ENCODE measurements at regions not wholly inside any gene's neighbourhood (a gene's known extent, or its start where the extent isn't known, plus 50 kb on each side); places are given as distances from the start of the nearest gene placed in this dataset.

DNA sequence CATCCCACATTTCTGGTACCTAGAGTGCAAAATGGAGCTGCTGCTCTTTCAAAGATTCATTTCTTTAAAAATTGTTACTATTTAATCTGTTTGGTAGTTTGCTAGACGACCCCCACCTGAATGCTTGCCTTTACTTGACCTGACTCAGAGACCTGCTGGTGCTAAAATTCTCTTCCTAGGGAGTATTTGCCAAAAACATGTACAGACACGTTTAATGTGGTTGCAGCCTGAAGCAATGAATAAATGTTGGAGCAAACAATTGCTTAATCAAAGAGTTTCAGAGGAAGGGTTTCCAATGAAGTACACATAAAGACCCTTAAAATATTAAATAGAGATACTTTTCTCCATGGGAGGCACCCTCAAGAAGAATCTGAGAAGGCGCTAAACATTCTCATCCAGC is 734.4 kb downstream of the CBLN2 start:
- H3K27me3 ChIP-seq (ENCODE audit: control insufficient read depth in 1 of 2, insufficient read depth in 2 of 2, low read length in 1 of 2) = no peaks in the 10 kb centered on the region
- DNase-seq (no peak), ATAC-seq (ENCODE audit: low FRiP score) (no peak)
- H3K4me1 ChIP-seq (ENCODE audit: control insufficient read depth in 1 of 2, insufficient read depth in 2 of 2, low read length in 2 of 2) = no peaks in the 10 kb centered on the region
- no peak overlapping the region for H3K27ac ChIP-seq (ENCODE audit: low read depth in 1 of 2, low read length in 2 of 2)
- intact Hi-C loops (cut with DNase I) = no loop called here
- H3K4me3 ChIP-seq (ENCODE audit: low read length in 2 of 2) = no peak overlapping the region
- WGBS, 2 donors = 57 to 60% methylated on average over 3 of the region's 3 CpGs
- no peaks in the 10 kb centered on the region for H3K36me3 ChIP-seq (ENCODE audit: control insufficient read depth in 1 of 2, insufficient read depth in 2 of 2, low read length in 1 of 2)
- no peaks in the 10 kb centered on the region for H3K9me3 ChIP-seq (ENCODE audit: control insufficient read depth, low read length)

DNA sequence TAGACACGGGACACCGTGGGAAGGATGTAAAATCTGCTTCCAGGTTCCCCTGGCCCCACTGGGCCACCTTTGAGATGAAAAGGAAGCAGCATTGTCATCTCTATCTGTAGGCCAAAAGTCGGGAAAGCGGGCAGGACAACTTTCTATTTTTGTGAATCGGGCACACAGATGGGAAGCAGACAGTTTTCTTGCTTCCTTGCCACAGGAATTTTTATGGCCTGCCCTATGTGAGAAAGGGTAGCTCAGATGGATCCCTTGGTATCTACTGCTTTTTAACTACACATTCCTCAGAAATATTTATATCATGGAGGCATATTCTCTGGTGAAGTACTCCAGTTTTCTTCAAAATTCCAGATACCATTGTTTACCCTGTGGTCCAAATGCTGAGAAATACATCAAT is 735.5 kb downstream of the CBLN2 start:
- ATAC-seq (ENCODE audit: low FRiP score) (no peak), DNase-seq (no peak)
- H3K4me3 ChIP-seq (ENCODE audit: low read length in 2 of 2) = no peak overlapping the region
- WGBS, 2 donors = 23 to 48% methylated on average over 5 of the region's 5 CpGs
- H3K27me3 ChIP-seq (ENCODE audit: control insufficient read depth in 1 of 2, insufficient read depth in 2 of 2, low read length in 1 of 2) = no peaks in the 10 kb centered on the region
- no peaks in the 10 kb centered on the region for H3K4me1 ChIP-seq (ENCODE audit: control insufficient read depth in 1 of 2, insufficient read depth in 2 of 2, low read length in 2 of 2)
- no peaks in the 10 kb centered on the region for H3K9me3 ChIP-seq (ENCODE audit: control insufficient read depth, low read length)
- no peak overlapping the region for H3K27ac ChIP-seq (ENCODE audit: low read depth in 1 of 2, low read length in 2 of 2)
- intact Hi-C loops (cut with DNase I) = no loop called here
- H3K36me3 ChIP-seq (ENCODE audit: control insufficient read depth in 1 of 2, insufficient read depth in 2 of 2, low read length in 1 of 2) = no peaks in the 10 kb centered on the region

DNA sequence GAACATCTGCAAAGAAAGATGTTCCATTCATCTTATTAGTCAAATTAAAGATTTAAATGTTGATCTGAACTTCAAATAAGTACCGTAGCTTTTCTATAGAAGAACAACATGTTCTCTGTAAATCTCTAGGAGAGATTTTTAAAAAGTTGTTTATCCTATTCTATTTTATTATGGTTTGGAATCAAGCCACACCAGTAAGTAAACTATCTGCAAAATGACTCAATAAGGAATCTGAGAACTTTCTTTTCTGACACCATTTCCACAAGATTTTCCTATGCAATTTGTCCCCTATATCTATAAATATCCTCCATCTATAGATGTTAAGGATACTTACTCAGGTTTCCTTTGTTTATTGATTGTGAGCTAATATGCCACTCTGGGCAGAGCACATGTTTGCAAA is 736.6 kb downstream of the CBLN2 start:
- no peaks in the 10 kb centered on the region for H3K4me1 ChIP-seq (ENCODE audit: control insufficient read depth in 1 of 2, insufficient read depth in 2 of 2, low read length in 2 of 2)
- no peaks in the 10 kb centered on the region for H3K9me3 ChIP-seq (ENCODE audit: control insufficient read depth, low read length)
- ATAC-seq (ENCODE audit: low FRiP score) (no peak), DNase-seq (no peak)
- H3K27ac ChIP-seq (ENCODE audit: low read depth in 1 of 2, low read length in 2 of 2) = no peak overlapping the region
- 79 to 84% methylated on average over 1 of the region's 1 CpG for WGBS, 2 donors
- intact Hi-C loops (cut with DNase I) = no loop called here
- no peak overlapping the region for H3K4me3 ChIP-seq (ENCODE audit: low read length in 2 of 2)
- no peaks in the 10 kb centered on the region for H3K36me3 ChIP-seq (ENCODE audit: control insufficient read depth in 1 of 2, insufficient read depth in 2 of 2, low read length in 1 of 2)
- H3K27me3 ChIP-seq (ENCODE audit: control insufficient read depth in 1 of 2, insufficient read depth in 2 of 2, low read length in 1 of 2) = no peaks in the 10 kb centered on the region

DNA sequence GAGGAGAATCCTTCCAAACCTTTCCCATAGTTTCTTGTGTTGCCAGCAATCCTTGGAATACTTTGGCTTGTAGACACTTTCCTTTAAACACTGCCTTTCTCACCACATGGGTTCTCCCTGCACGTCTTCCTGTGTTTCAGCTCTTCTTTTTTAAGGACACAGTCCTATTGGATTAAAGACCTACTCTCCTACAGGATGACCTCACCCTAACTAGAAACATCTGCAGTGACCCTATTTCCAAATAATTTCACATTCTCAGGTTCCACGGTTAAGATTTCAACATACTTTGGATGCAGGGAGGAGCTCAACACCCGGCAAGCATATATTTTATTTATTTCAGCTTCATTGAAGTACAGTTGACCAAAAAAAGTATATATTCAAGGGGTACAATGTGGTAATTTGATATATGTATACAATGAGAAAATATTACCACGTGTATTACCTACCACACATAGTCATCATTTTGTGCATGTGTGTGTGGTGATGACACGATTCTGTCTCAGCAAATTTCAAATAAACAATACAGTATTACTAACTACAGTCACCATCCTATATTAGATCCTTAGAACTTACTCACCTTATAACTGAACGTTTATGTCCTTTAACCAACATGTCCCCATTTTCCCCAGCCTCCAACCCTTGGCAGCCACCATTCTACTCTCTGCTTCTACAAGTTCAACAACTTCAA is 745.0 kb downstream of the CBLN2 start:
- no peaks in the 10 kb centered on the region for H3K4me1 ChIP-seq (ENCODE audit: control insufficient read depth in 1 of 2, insufficient read depth in 2 of 2, low read length in 2 of 2)
- 61 to 63% methylated on average over 6 of the region's 6 CpGs for WGBS, 2 donors
- no peak overlapping the region for H3K27ac ChIP-seq (ENCODE audit: low read depth in 1 of 2, low read length in 2 of 2)
- no peaks in the 10 kb centered on the region for H3K36me3 ChIP-seq (ENCODE audit: control insufficient read depth in 1 of 2, insufficient read depth in 2 of 2, low read length in 1 of 2)
- H3K4me3 ChIP-seq (ENCODE audit: low read length in 2 of 2) = no peak overlapping the region
- H3K9me3 ChIP-seq (ENCODE audit: control insufficient read depth, low read length) = no peaks in the 10 kb centered on the region
- DNase-seq = no peak
- no peaks in the 10 kb centered on the region for H3K27me3 ChIP-seq (ENCODE audit: control insufficient read depth in 1 of 2, insufficient read depth in 2 of 2, low read length in 1 of 2)
- intact Hi-C loops (cut with DNase I) = no loop called here
- no peak for ATAC-seq (ENCODE audit: low FRiP score)

DNA sequence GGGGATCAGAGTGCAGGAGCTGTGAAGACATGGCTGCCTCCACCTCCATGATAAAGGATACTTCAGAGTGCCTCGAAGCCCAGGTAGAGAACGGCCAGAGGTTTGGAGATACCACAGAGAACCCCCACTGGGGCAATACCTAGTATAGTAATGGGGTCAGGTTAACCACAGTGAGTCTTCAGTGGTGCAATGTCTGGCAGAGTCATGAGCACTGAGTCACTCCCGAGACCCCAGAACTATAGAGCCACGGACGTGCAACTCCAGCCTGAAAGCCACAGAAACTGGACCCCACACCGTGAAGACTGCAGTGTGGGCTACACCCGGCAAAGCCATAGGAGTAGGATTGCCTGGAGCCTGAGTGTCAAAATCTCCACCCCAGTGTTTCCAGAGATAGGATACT is 746.6 kb downstream of the CBLN2 start:
- no peaks in the 10 kb centered on the region for H3K36me3 ChIP-seq (ENCODE audit: control insufficient read depth in 1 of 2, insufficient read depth in 2 of 2, low read length in 1 of 2)
- no peak for ATAC-seq (ENCODE audit: low FRiP score)
- no peaks in the 10 kb centered on the region for H3K27me3 ChIP-seq (ENCODE audit: control insufficient read depth in 1 of 2, insufficient read depth in 2 of 2, low read length in 1 of 2)
- DNase-seq = no peak
- intact Hi-C loops (cut with DNase I) = no loop called here
- no peak overlapping the region for H3K27ac ChIP-seq (ENCODE audit: low read depth in 1 of 2, low read length in 2 of 2)
- WGBS, 2 donors = 87 to 92% methylated on average over 7 of the region's 7 CpGs
- H3K4me1 ChIP-seq (ENCODE audit: control insufficient read depth in 1 of 2, insufficient read depth in 2 of 2, low read length in 2 of 2) = no peaks in the 10 kb centered on the region
- no peaks in the 10 kb centered on the region for H3K9me3 ChIP-seq (ENCODE audit: control insufficient read depth, low read length)
- no peak overlapping the region for H3K4me3 ChIP-seq (ENCODE audit: low read length in 2 of 2)

DNA sequence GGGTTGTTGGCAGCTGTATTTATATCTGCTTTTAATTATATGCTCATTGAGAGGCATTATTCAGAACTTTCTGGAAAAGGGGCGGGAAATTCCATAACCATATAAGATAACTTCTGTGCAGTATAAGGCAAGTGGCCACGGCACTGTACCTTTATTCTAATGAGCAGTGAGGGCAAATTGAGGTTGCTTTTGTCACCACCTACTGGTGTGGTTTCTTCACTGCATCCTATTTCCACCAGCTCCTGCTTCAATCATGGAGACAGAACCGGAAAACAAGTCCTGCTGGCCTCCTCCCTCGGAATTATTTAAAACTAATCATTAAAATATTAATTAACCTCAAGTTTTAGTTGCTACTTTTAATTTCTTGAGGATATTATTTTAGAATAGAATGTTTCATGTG is 759.4 kb downstream of the CBLN2 start:
- Histone ChIP-seq H3K27me3 (ENCODE audit: control insufficient read depth in 1 of 2, insufficient read depth in 2 of 2, low read length in 1 of 2) (no peaks in the 10 kb centered on the region), H3K4me3 (ENCODE audit: low read length in 2 of 2) (no peak overlapping the region), H3K36me3 (ENCODE audit: control insufficient read depth in 1 of 2, insufficient read depth in 2 of 2, low read length in 1 of 2) (no peaks in the 10 kb centered on the region), H3K27ac (ENCODE audit: low read depth in 1 of 2, low read length in 2 of 2) (no peak overlapping the region), H3K4me1 (ENCODE audit: control insufficient read depth in 1 of 2, insufficient read depth in 2 of 2, low read length in 2 of 2) (no peaks in the 10 kb centered on the region), H3K9me3 (ENCODE audit: control insufficient read depth, low read length) (no peaks in the 10 kb centered on the region)
- intact Hi-C loops (cut with DNase I) = loop anchor here in 1 of 2 donors (10.0 kb wide), 1 partner anchor 60 kb away; no protein-coding TSS in a partner anchor
- WGBS, 2 donors = 80 to 83% methylated on average over 4 of the region's 4 CpGs
- ATAC-seq (ENCODE audit: low FRiP score) (no peak), DNase-seq (no peak)

DNA sequence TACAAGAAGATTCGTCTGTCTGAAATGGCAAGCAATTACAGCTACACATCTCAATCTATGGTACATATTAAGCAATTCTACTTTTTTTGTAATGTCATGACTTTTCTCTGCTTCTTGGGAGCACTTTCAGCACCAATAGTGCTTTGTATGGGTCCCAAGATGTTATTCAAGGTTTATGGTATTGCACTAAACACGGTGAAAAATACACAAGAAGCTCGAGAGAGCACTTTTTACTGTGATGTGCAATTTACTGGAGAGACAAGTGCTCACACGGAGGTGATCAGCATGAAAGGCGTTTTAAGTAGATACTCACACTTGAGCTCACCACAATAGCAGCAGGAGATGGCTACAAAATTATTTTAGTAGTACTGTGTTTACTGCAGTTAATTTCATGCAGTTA is 783.6 kb downstream of the CBLN2 start:
- H3K4me3 ChIP-seq (ENCODE audit: low read length in 2 of 2) = no peak overlapping the region
- no peaks in the 10 kb centered on the region for H3K36me3 ChIP-seq (ENCODE audit: control insufficient read depth in 1 of 2, insufficient read depth in 2 of 2, low read length in 1 of 2)
- no peaks in the 10 kb centered on the region for H3K27me3 ChIP-seq (ENCODE audit: control insufficient read depth in 1 of 2, insufficient read depth in 2 of 2, low read length in 1 of 2)
- no peaks in the 10 kb centered on the region for H3K4me1 ChIP-seq (ENCODE audit: control insufficient read depth in 1 of 2, insufficient read depth in 2 of 2, low read length in 2 of 2)
- ATAC-seq (ENCODE audit: low FRiP score) = no peak
- H3K27ac ChIP-seq (ENCODE audit: low read depth in 1 of 2, low read length in 2 of 2) = no peak overlapping the region
- WGBS, 2 donors = 74 to 77% methylated on average over 5 of the region's 5 CpGs
- no peak for DNase-seq
- intact Hi-C loops (cut with DNase I) = no loop called here
- peaks cover 2% of the 10 kb centered on the region for H3K9me3 ChIP-seq (ENCODE audit: control insufficient read depth, low read length)

DNA sequence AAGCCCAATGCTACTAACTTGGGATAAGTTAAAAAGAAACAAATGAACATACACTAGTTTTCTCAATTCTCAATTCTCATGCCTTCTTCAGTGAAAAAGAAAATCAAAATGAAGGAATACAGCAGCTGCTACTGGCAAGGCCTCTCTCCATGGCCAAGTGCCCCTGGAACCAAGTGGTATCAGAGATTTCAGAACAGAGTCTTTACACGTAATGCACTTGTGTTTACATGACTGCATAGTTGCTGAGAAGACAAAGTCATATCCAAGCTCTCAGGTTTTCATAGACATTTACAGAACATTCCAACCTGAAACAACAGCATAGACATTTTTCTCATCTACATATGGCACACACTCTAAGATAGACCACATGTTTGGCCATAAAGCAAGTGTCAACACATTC is 789.9 kb downstream of the CBLN2 start:
- no peaks in the 10 kb centered on the region for H3K9me3 ChIP-seq (ENCODE audit: control insufficient read depth, low read length)
- intact Hi-C loops (cut with DNase I) = no loop called here
- H3K4me3 ChIP-seq (ENCODE audit: low read length in 2 of 2) = no peak overlapping the region
- H3K36me3 ChIP-seq (ENCODE audit: control insufficient read depth in 1 of 2, insufficient read depth in 2 of 2, low read length in 1 of 2) = no peaks in the 10 kb centered on the region
- no peak overlapping the region for H3K27ac ChIP-seq (ENCODE audit: low read depth in 1 of 2, low read length in 2 of 2)
- WGBS, 2 donors = 58 to 70% methylated on average over 1 of the region's 1 CpG
- ATAC-seq (ENCODE audit: low FRiP score) = no peak
- DNase-seq = no peak
- H3K4me1 ChIP-seq (ENCODE audit: control insufficient read depth in 1 of 2, insufficient read depth in 2 of 2, low read length in 2 of 2) = no peaks in the 10 kb centered on the region
- H3K27me3 ChIP-seq (ENCODE audit: control insufficient read depth in 1 of 2, insufficient read depth in 2 of 2, low read length in 1 of 2) = no peaks in the 10 kb centered on the region

DNA sequence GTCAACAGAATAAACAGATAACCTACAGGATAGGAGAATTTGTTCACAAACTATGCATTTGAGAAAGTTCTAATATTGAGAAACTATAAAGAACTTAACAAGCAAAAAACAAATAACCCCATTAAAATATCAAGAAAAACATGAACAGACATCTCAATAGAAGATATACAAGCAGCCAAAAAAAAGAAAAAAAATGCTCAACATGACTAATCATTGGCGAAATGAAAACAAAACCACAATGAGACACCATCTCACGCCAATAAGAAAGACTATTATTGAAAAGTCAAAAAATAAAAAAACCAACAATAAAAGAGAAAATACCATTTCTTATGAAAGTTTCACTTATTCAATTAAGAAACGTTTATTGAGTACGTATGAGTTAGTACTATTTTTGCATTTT is 800.5 kb downstream of the CBLN2 start:
- DNase-seq (no peak), ATAC-seq (ENCODE audit: low FRiP score) (no peak)
- Histone ChIP-seq H3K27me3 (ENCODE audit: control insufficient read depth in 1 of 2, insufficient read depth in 2 of 2, low read length in 1 of 2) (no peaks in the 10 kb centered on the region), H3K9me3 (ENCODE audit: control insufficient read depth, low read length) (no peaks in the 10 kb centered on the region), H3K4me3 (ENCODE audit: low read length in 2 of 2) (no peak overlapping the region), H3K4me1 (ENCODE audit: control insufficient read depth in 1 of 2, insufficient read depth in 2 of 2, low read length in 2 of 2) (no peaks in the 10 kb centered on the region), H3K27ac (ENCODE audit: low read depth in 1 of 2, low read length in 2 of 2) (no peak overlapping the region), H3K36me3 (ENCODE audit: control insufficient read depth in 1 of 2, insufficient read depth in 2 of 2, low read length in 1 of 2) (no peaks in the 10 kb centered on the region)
- intact Hi-C loops (cut with DNase I) = no loop called here
- 87 to 89% methylated on average over 4 of the region's 4 CpGs for WGBS, 2 donors

Data from aorta (tissue), 5 donors.